SK-N-DZ (cell line): ENCODE measurements at regions not wholly inside any gene's neighbourhood (a gene's known extent, or its start where the extent isn't known, plus 50 kb on each side); places are given as distances from the start of the nearest gene placed in this dataset.

ENCODE experiments used
- DNase-seq: peaks from one replicate; pipeline ENCODE4 v3.0.0-alpha.2; 2015; ENCODE audit warnings: low spot score

DNA sequence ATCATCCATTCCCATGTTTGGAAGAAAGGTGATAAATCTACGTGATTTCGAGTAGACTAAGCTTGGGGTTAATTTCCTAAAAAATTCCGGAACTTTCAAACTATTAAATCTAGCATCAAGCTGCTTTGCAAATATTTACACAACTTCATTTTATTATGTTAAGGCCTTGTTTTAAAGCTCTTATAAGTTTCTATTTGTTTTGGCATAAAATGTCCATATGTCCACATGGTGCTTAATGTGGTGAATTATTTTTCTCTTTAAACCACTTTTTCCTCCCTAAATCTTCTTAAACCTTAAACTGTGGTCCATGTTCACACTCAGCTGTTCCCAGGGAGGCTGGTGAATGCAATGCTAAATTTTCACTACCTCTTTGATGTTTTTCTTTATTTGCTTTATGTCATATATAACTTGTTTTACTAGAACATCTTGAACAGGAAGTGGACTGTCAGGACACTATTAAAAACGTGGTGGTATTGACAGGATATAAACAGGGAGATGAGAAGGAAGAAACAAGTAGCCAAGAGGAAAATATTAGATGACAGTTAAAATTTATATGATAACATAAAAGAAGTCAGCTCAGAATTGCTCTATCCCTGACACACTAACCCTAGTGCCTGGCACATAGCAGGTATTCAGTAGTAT is 72.5 kb upstream of the AGTR1 start:
- no peak for DNase-seq

- no peak for DNase-seq
Observed at GRCh38 chr3:148625991-148626390, 71.7 kb upstream of the AGTR1 start.

DNA sequence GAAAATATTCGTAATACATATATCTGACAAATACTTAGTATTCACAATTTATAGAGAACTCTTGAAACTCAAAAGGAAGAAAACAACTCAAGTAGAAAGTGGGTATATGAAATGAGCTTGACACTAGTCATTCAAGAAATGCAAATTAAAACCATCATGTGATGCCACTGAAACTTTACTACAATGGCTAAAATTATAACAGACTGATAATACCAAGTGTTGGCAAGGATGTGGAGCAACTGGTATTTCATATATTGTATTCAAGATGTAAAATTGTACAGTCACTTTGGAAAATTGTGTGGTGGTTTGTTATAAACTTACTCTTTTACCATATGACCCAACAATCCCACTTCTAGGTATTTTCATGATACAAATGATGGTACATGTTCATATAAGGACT is 68.7 kb upstream of the AGTR1 start:
- no peak for DNase-seq

- DNase-seq = peak; percentile 13
Observed at GRCh38 chr3:148631124-148631903, 66.4 kb upstream of the AGTR1 start.

DNA sequence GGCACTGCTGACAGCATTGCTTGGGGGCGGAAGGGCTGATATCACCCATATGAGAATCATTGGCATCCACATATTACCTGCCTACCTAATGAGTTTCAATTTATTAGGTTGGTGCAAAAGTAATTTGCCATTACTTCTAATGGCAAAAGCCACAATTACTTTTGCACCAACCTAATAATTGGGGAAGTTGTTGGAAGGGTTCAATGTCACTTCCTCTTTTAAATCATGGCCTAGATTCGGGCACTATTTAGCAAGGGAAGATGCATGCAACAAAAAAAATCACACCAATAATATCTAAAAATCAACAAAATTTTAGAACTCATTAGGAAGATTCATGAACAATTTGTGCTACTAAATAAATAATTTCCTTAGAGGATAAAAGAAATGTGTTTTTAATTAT is 56.0 kb upstream of the AGTR1 start:
- DNase-seq = no peak

- no peak for DNase-seq
Observed at GRCh38 chr3:148642214-148642613, 55.5 kb upstream of the AGTR1 start.

GRCh38 chr3:148642616-148643015 is 55.1 kb upstream of the AGTR1 start:
- no peak for DNase-seq

DNA sequence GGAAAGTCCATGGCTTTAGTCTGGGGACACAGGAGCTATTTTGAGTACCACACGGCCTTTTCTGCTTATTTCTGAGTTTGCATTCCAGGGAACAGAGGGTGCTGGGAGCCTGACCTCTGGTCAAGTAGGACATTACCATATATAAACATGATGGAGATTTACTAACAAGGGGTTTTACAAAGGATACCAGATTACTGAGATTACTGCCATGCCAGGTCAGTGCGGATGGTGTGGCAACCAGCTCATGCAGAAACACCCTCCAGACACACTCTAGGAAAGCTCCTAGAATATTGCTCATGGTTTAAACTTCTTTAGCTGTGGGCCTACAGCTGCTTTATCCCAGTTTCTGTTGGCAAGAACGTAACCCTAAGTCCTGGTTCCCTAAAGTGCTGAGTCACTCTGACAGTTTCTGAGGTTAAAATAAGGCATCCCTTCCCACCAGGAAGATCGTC is 54.3 kb upstream of the AGTR1 start:
- no peak for DNase-seq

DNA sequence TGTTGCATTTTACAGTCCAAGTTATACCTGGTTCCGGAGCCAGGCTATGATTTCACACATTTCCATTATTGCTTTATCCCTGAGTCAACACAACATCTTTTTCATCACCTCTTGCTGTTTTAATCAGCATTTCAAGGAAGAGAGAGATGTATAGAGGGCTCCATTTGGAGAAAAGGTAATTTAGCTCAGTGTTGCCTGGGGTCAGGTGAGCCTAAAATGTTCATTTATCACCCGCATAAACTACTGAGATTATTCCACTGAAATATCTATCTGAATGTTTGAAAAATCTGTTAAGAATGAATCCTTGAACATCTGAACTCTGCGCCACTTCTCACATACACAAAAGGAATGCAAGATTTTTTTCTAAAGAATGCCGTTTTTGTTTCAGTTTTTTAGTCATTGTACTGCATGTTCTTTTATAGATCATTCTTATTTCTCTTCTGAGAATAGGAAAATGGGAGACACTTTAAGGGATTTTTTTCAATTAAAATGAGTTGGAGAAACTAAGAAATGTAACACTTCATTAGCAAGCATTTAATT is 51.5 kb upstream of the AGTR1 start:
- no peak for DNase-seq
